Activated T-cell treated with anti-CD3 and anti-CD28 coated beads, Interleukin-2, amount 50 U/mL, for 72 hours (primary cell): ENCODE measurements at regions not wholly inside any gene's neighbourhood (a gene's known extent, or its start where the extent isn't known, plus 50 kb on each side); places are given as distances from the start of the nearest gene placed in this dataset.
"Not testable (repeated sequence)": the region's sequence is repeated elsewhere in the genome, so short reads cannot be mapped to it uniquely, and the experiment has no call there.

Experiments used
- ATAC-seq, 2 donors: fragments of 150-1000 bp; cut with Tn5 transposase; replicated peaks in 1 of 2; 2 replicates each; pipeline ENCODE4 v1.10.0; 2021; ENCODE audit warnings: moderate library complexity in 2 of 2, mild to moderate bottlenecking in 1 of 2
- DNase-seq, 2 donors: peaks; one replicate each; pipeline ENCODE4 v3.0.0; 2021 to 2022; ENCODE audit warnings: mixed read lengths in 1 of 2
- H3K27ac Mint-ChIP-seq: one replicate; pipeline ENCODE4 v1.8.0; 2022; ENCODE audit warnings: mild to moderate bottlenecking, moderate library complexity, mixed read lengths
- H3K27me3 Mint-ChIP-seq: one replicate; pipeline ENCODE4 v1.8.0; 2022; ENCODE audit warnings: low read depth, mixed read lengths
- H3K36me3 Mint-ChIP-seq, 2 donors: one replicate each; pipeline ENCODE4 v1.8.0; 2022; ENCODE audit warnings: mixed read lengths in 2 of 2, mild to moderate bottlenecking in 1 of 2; ENCODE audit not compliant: insufficient read depth in 2 of 2
- H3K4me1 Mint-ChIP-seq: one replicate; pipeline ENCODE4 v1.8.0; 2022; ENCODE audit warnings: low read depth, mixed read lengths
- H3K4me3 Mint-ChIP-seq, 2 donors: one replicate each; pipeline ENCODE4 v1.8.0; 2022; ENCODE audit warnings: mild to moderate bottlenecking in 2 of 2, mixed read lengths in 2 of 2, moderate library complexity in 2 of 2
- H3K9me3 Mint-ChIP-seq, 2 donors: one replicate each; pipeline ENCODE4 v1.8.0; 2022; ENCODE audit warnings: mixed read lengths in 2 of 2

GRCh38 chr12:47411966-47412365 lies 293.9 kb downstream of the RPAP3 start:
- H3K4me1 Mint-ChIP-seq, result peaks cover 92% of the 10 kb centered on the region
- ATAC-seq (no peak), DNase-seq (no peak)
- no peak overlapping the region for H3K27ac Mint-ChIP-seq
- H3K27me3 Mint-ChIP-seq, result no peaks in the 10 kb centered on the region
- no peaks in the 10 kb centered on the region for H3K9me3 Mint-ChIP-seq
- peaks cover 3 to 5% of the 10 kb centered on the region in 2 donors for H3K36me3 Mint-ChIP-seq
- peak overlapping the region in 1 of 2 donors; percentile 1 for H3K4me3 Mint-ChIP-seq

- DNase-seq, result no peak
- ATAC-seq, result no peak
- Mint-ChIP-seq H3K36me3 (peaks cover 1 to 2% of the 10 kb centered on the region in 2 donors), H3K9me3 (peaks cover 0 to 3% of the 10 kb centered on the region in 2 donors), H3K4me1 (peaks cover 88% of the 10 kb centered on the region), H3K27ac (peak overlapping the region; percentile 26), H3K4me3 (no peak overlapping the region), H3K27me3 (no peaks in the 10 kb centered on the region)
Observed at GRCh38 chr12:47410862-47411261, 295.0 kb downstream of the RPAP3 start.

- DNase-seq (no peak), ATAC-seq (no peak)
- peaks cover 0 to 1% of the 10 kb centered on the region in 2 donors for H3K36me3 Mint-ChIP-seq
- peak overlapping the region; percentile 12 for H3K27ac Mint-ChIP-seq
- no peak overlapping the region for H3K4me3 Mint-ChIP-seq
- H3K9me3 Mint-ChIP-seq, result peaks cover 0 to 3% of the 10 kb centered on the region in 2 donors
- H3K27me3 Mint-ChIP-seq, result no peaks in the 10 kb centered on the region
- peaks cover 88% of the 10 kb centered on the region for H3K4me1 Mint-ChIP-seq
Observed at GRCh38 chr12:47410383-47410782, 295.4 kb downstream of the RPAP3 start.

- Mint-ChIP-seq H3K36me3 (peaks cover 0 to 1% of the 10 kb centered on the region in 2 donors), H3K9me3 (peaks cover 0 to 5% of the 10 kb centered on the region in 2 donors), H3K4me3 (no peak overlapping the region), H3K4me1 (peaks cover 78% of the 10 kb centered on the region), H3K27ac (no peak overlapping the region), H3K27me3 (no peaks in the 10 kb centered on the region)
- ATAC-seq, result no peak
- no peak for DNase-seq
Observed at GRCh38 chr12:47409310-47409987, 296.4 kb downstream of the RPAP3 start.

- H3K9me3 Mint-ChIP-seq, result peaks cover 0 to 5% of the 10 kb centered on the region in 2 donors
- H3K4me3 Mint-ChIP-seq, result no peak overlapping the region
- ATAC-seq (peak; percentile 57 to 64), DNase-seq (peak in 1 of 2 donors; percentile 29)
- H3K27me3 Mint-ChIP-seq, result no peaks in the 10 kb centered on the region
- H3K4me1 Mint-ChIP-seq, result peaks cover 67% of the 10 kb centered on the region
- H3K27ac Mint-ChIP-seq, result no peak overlapping the region
- H3K36me3 Mint-ChIP-seq, result peaks cover 0 to 1% of the 10 kb centered on the region in 2 donors
Observed at GRCh38 chr12:47408171-47408871, 297.5 kb downstream of the RPAP3 start.

- H3K4me1 Mint-ChIP-seq, result peaks cover 67% of the 10 kb centered on the region
- no peak overlapping the region for H3K4me3 Mint-ChIP-seq
- no peaks in the 10 kb centered on the region for H3K27me3 Mint-ChIP-seq
- H3K27ac Mint-ChIP-seq, result no peak overlapping the region
- DNase-seq, result no peak
- H3K36me3 Mint-ChIP-seq, result peaks cover 0 to 1% of the 10 kb centered on the region in 2 donors
- H3K9me3 Mint-ChIP-seq, result peaks cover 0 to 5% of the 10 kb centered on the region in 2 donors
- ATAC-seq, result peak in 1 of 2 donors; percentile 11
Observed at GRCh38 chr12:47407463-47408129, 298.2 kb downstream of the RPAP3 start.

GRCh38 chr12:47403681-47404080 lies 302.1 kb downstream of the RPAP3 start:
- Mint-ChIP-seq H3K27me3 (no peaks in the 10 kb centered on the region), H3K4me1 (peaks cover 66% of the 10 kb centered on the region), H3K27ac (peak overlapping the region; percentile 72)

GRCh38 chr12:47401196-47401595 lies 304.6 kb downstream of the RPAP3 start:
- H3K27me3 Mint-ChIP-seq, DNase-seq, H3K4me3 Mint-ChIP-seq, ATAC-seq: not testable (repeated sequence)
- Mint-ChIP-seq H3K36me3 (peaks cover 12 to 31% of the 10 kb centered on the region in 2 donors), H3K27ac (peak overlapping the region; percentile 69), H3K4me1 (peaks cover 76% of the 10 kb centered on the region), H3K9me3 (peaks cover 8 to 11% of the 10 kb centered on the region in 2 donors)

More at GRCh38 chr12:47403681-47404080, 302.1 kb downstream of the RPAP3 start:
- Mint-ChIP-seq H3K36me3 (peaks cover 10 to 27% of the 10 kb centered on the region in 2 donors), H3K9me3 (peaks cover 8 to 11% of the 10 kb centered on the region in 2 donors), H3K4me3 (no peak overlapping the region)
- ATAC-seq (no peak), DNase-seq (no peak)

GRCh38 chr12:47400266-47400665 lies 305.6 kb downstream of the RPAP3 start:
- Mint-ChIP-seq H3K27me3 (no peaks in the 10 kb centered on the region), H3K27ac (peak overlapping the region; percentile 69), H3K4me3 (peak overlapping the region in 1 of 2 donors; percentile 69), H3K9me3 (peaks cover 5 to 11% of the 10 kb centered on the region in 2 donors), H3K4me1 (peaks cover 79% of the 10 kb centered on the region), H3K36me3 (peaks cover 11 to 31% of the 10 kb centered on the region in 2 donors)
- DNase-seq (no peak), ATAC-seq (no peak)

GRCh38 chr12:47397664-47398281 lies 308.1 kb downstream of the RPAP3 start:
- Mint-ChIP-seq H3K36me3 (peaks cover 11 to 31% of the 10 kb centered on the region in 2 donors), H3K27me3 (no peaks in the 10 kb centered on the region), H3K4me3 (peak overlapping the region; percentile 17 to 65), H3K9me3 (peaks cover 3 to 11% of the 10 kb centered on the region in 2 donors), H3K27ac (peak overlapping the region; percentile 69), H3K4me1 (peaks cover 99% of the 10 kb centered on the region)
- peak; percentile 66 to 69 for ATAC-seq
- peak; percentile 51 to 54 for DNase-seq

- Mint-ChIP-seq H3K27ac (peak overlapping the region; percentile 69), H3K36me3 (peaks cover 11 to 31% of the 10 kb centered on the region in 2 donors), H3K27me3 (no peaks in the 10 kb centered on the region), H3K9me3 (peaks cover 3 to 11% of the 10 kb centered on the region in 2 donors), H3K4me1 (peaks cover 99% of the 10 kb centered on the region), H3K4me3 (peak overlapping the region; percentile 57 to 65)
- ATAC-seq (peak; percentile 25 to 32), DNase-seq (peak in 1 of 2 donors; percentile 39)
Observed at GRCh38 chr12:47396902-47397663, 308.7 kb downstream of the RPAP3 start.

GRCh38 chr12:47394070-47394469 lies 311.8 kb downstream of the RPAP3 start:
- Mint-ChIP-seq H3K9me3 (peaks cover 2 to 4% of the 10 kb centered on the region in 2 donors), H3K36me3 (peaks cover 5 to 18% of the 10 kb centered on the region in 2 donors), H3K4me1 (peaks cover 100% of the 10 kb centered on the region), H3K27ac (peak overlapping the region; percentile 100), H3K4me3 (peak overlapping the region; percentile 88 to 97), H3K27me3 (no peaks in the 10 kb centered on the region)
- ATAC-seq, result peak; percentile 18 to 37
- peak; percentile 50 to 53 for DNase-seq
